Panc1 (cell line): ENCODE measurements at regions not wholly inside any gene's neighbourhood (a gene's known extent, or its start where the extent isn't known, plus 50 kb on each side); places are given as distances from the start of the nearest gene placed in this dataset.

Source experiments
- ATAC-seq: fragments of 200-7000 bp; cut with Tn5 transposase; 2 replicates; pipeline ENCODE4 v1.9.1; 2020; ENCODE audit warnings: mild to moderate bottlenecking, moderate library complexity
- BruUV-seq: library from RNA; stranded (reverse); fragments of 400-500 nt; replicated peaks from 2 replicates; lab custom pipeline; 2021; lab: Mats Ljungman, UMichigan
- CTCF ChIA-PET: fragments of 300-600 bp; sonication (Branson Sonifier 250); formaldehyde crosslinking; loops from one replicate; lab custom pipeline; 2022; ENCODE audit warnings: antibody characterized with exemption; lab: Charles Lee
- POLR2A ChIA-PET: fragments of 300-600 bp; sonication (Branson Sonifier 250); formaldehyde crosslinking; loops from one replicate; lab custom pipeline; 2022; ENCODE audit warnings: antibody characterized with exemption; lab: Charles Lee
- DNase-seq: peaks from one replicate; pipeline ENCODE4 v3.0.0-alpha.2; 2010; ENCODE audit warnings: low read depth, low spot score
- H3K27ac ChIP-seq: 2 replicates; pipeline ENCODE4 v1.5.1; 2011; ENCODE audit warnings: mild to moderate bottlenecking, low read length, inconsistent platforms
- H3K27me3 ChIP-seq: fragments of 200-500 bp; sonication (Bioruptor generic); 2 replicates; pipeline ENCODE4 v1.6.0; 2014; ENCODE audit warnings: low read length, inconsistent platforms; ENCODE audit not compliant: control insufficient read depth, insufficient read depth
- H3K36me3 ChIP-seq: fragments of 200-500 bp; sonication (Bioruptor generic); 2 replicates; pipeline ENCODE4 v1.5.1; 2014; ENCODE audit warnings: inconsistent platforms, mild to moderate bottlenecking, low read length, moderate library complexity; ENCODE audit not compliant: control insufficient read depth, insufficient read depth
- H3K4me1 ChIP-seq: 2 replicates; pipeline ENCODE4 v1.5.1; 2011; ENCODE audit warnings: inconsistent platforms, mild to moderate bottlenecking, low read length, moderate library complexity; ENCODE audit not compliant: control insufficient read depth, insufficient read depth
- H3K4me3 ChIP-seq, 2 experiments: 2 replicates each; pipeline ENCODE4 v1.5.1; 2011 to 2012; ENCODE audit warnings: low read depth in 2 of 2, low read length in 2 of 2, mild to moderate bottlenecking in 2 of 2, inconsistent platforms in 1 of 2, moderate library complexity in 1 of 2
- H3K9me3 ChIP-seq: fragments of 200-500 bp; sonication (Bioruptor generic); 2 replicates; pipeline ENCODE4 v1.5.1; 2014; ENCODE audit warnings: low read depth, mild to moderate bottlenecking, inconsistent platforms, low read length, moderate library complexity; ENCODE audit not compliant: control insufficient read depth, insufficient read depth
- CTCF ChIP-seq: fragments of 450-650 bp; IDR thresholded peaks from 2 replicates; pipeline ENCODE4 v1.5.1; 2017; ENCODE audit warnings: mild to moderate bottlenecking
- POLR2AphosphoS5 ChIP-seq: IDR thresholded peaks from 2 replicates; pipeline ENCODE4 v1.6.1; 2012; ENCODE audit warnings: mild to moderate bottlenecking, low read depth, low read length, moderate library complexity
- REST ChIP-seq, 2 experiments: IDR thresholded peaks; 2 replicates each; pipeline ENCODE4 v1.6.1; 2011 to 2012; ENCODE audit warnings: low read depth in 2 of 2, control low read depth in 1 of 2, low read length in 1 of 2, mild to moderate bottlenecking in 1 of 2, moderate library complexity in 1 of 2; ENCODE audit not compliant: insufficient read depth in 1 of 2
- SIN3A ChIP-seq: IDR thresholded peaks from 2 replicates; pipeline ENCODE4 v1.6.1; 2012; ENCODE audit warnings: low read depth, mild to moderate bottlenecking, low read length, moderate library complexity, borderline replicate concordance; ENCODE audit not compliant: insufficient read depth
- TCF7L2 ChIP-seq: IDR thresholded peaks from 2 replicates; pipeline ENCODE4 v1.6.1; 2011; ENCODE audit warnings: mild to moderate bottlenecking, low read depth, low read length, inconsistent platforms
- in situ Hi-C: cut with HindIII; loops from 2 replicates; pipeline ENCODE4 v1.10.0; 2016; ENCODE audit warnings: low sequenced_read_pairs, low pct_unique_long_range_greater_than_20kb
- intact Hi-C: fragments of 100-400 bp; cut with micrococcal nuclease; formaldehyde crosslinking; loops from one replicate; pipeline ENCODE4 v1.10.0; 2022; ENCODE audit not compliant: unreplicated experiment

GRCh38 chr5:142539154-142539740 lies 146.6 kb downstream of the FGF1 start:
- no peaks in the 10 kb centered on the region for H3K27me3 ChIP-seq
- H3K27ac ChIP-seq: no peak overlapping the region
- ChIA-PET CTCF (interaction anchor here (1.1 kb wide), 1 partner anchor 31 kb away, joined by 3 read pairs; no protein-coding TSS in a partner anchor), POLR2A (no interaction called here)
- ATAC-seq (no peak), DNase-seq (no peak)
- no peaks in the 10 kb centered on the region for H3K4me1 ChIP-seq
- TF ChIP-seq REST (IDR thresholded peaks at IDR 0.05; ENCODE audit: insufficient read depth in 1 of 2, low read depth in 2 of 2, low read length in 1 of 2) (no peak), TCF7L2 (no peak), POLR2AphosphoS5 (no peak), SIN3A (no peak), CTCF (no peak)
- intact Hi-C loops (no loop called here), in situ Hi-C loops (no loop called here)
- H3K9me3 ChIP-seq: peaks cover 8% of the 10 kb centered on the region; the same call in 1 of the 2 replicates
- H3K36me3 ChIP-seq: no peaks in the 10 kb centered on the region
- no peak overlapping the region for H3K4me3 ChIP-seq
- no TSS peak for BruUV-seq

- ATAC-seq: no peak
These were observed 148.0 kb downstream of the FGF1 start for GRCh38 chr5:142537938-142538337.

More at GRCh38 chr5:142537938-142538337, 148.0 kb downstream of the FGF1 start:
- H3K27me3 ChIP-seq: no peaks in the 10 kb centered on the region
- no peak overlapping the region for H3K27ac ChIP-seq
- in situ Hi-C loops (no loop called here), intact Hi-C loops (no loop called here)
- no peak overlapping the region for H3K4me3 ChIP-seq
- peaks cover 8% of the 10 kb centered on the region; the same call in 1 of the 2 replicates for H3K9me3 ChIP-seq
- H3K36me3 ChIP-seq: no peaks in the 10 kb centered on the region
- ChIA-PET POLR2A (no interaction called here), CTCF (no interaction called here)
- no peak for DNase-seq
- BruUV-seq: no TSS peak
- H3K4me1 ChIP-seq: no peaks in the 10 kb centered on the region
- TF ChIP-seq POLR2AphosphoS5: no peak
- TF ChIP-seq REST (IDR thresholded peaks at IDR 0.05; ENCODE audit: insufficient read depth in 1 of 2, low read depth in 2 of 2, low read length in 1 of 2): no peak
- TF ChIP-seq CTCF: no peak
- no peak for TF ChIP-seq TCF7L2
- no peak for TF ChIP-seq SIN3A
